CD4-positive, alpha-beta T cell treated with Interleukin-12 subunit alpha and Interleukin-12 subunit beta, for 1 hour (primary cell): ENCODE measurements at regions not wholly inside any gene's neighbourhood (a gene's known extent, or its start where the extent isn't known, plus 50 kb on each side); places are given as distances from the start of the nearest gene placed in this dataset.
"Not testable (repeated sequence)": the region's sequence is repeated elsewhere in the genome, so short reads cannot be mapped to it uniquely, and the experiment has no call there.

Source experiments
- DNase-seq: peaks from one replicate; pipeline ENCODE4 v3.0.0-alpha.2; 2020

GRCh38 chr16:86718118-86718517 lies 139.8 kb downstream of the FOXL1 start:
- no peak for DNase-seq

- DNase-seq = no peak
Measured at GRCh38 chr16:86722970-86723369, 144.6 kb downstream of the FOXL1 start.

- DNase-seq = no peak
Measured at GRCh38 chr16:86723689-86724088, 145.3 kb downstream of the FOXL1 start.

GRCh38 chr16:86725401-86725800 lies 147.1 kb downstream of the FOXL1 start:
- DNase-seq = no peak

GRCh38 chr16:86726340-86726739 lies 148.0 kb downstream of the FOXL1 start:
- no peak for DNase-seq

GRCh38 chr16:86727131-86727530 lies 148.8 kb downstream of the FOXL1 start:
- no peak for DNase-seq

GRCh38 chr16:86727632-86728031 lies 149.3 kb downstream of the FOXL1 start:
- DNase-seq = no peak

GRCh38 chr16:86729686-86730085 lies 151.3 kb downstream of the FOXL1 start:
- DNase-seq = no peak

GRCh38 chr16:86730086-86730485 lies 151.7 kb downstream of the FOXL1 start:
- no peak for DNase-seq

- DNase-seq = no peak
Measured at GRCh38 chr16:86730597-86730996, 152.2 kb downstream of the FOXL1 start.

- DNase-seq = no peak
Measured at GRCh38 chr16:86732621-86733295, 154.4 kb downstream of the FOXL1 start.

GRCh38 chr16:86733546-86734254 lies 155.4 kb downstream of the FOXL1 start:
- no peak for DNase-seq

GRCh38 chr16:86734543-86735460 lies 156.5 kb downstream of the FOXL1 start:
- no peak for DNase-seq

GRCh38 chr16:86735727-86736126 lies 157.4 kb downstream of the FOXL1 start:
- DNase-seq = no peak

GRCh38 chr16:86736502-86736901 lies 158.2 kb downstream of the FOXL1 start:
- DNase-seq = no peak

- DNase-seq = no peak
Measured at GRCh38 chr16:86737083-86737482, 158.7 kb downstream of the FOXL1 start.

- DNase-seq = not testable (repeated sequence)
Measured at GRCh38 chr16:86738322-86738721, 160.0 kb downstream of the FOXL1 start.

- no peak for DNase-seq
Measured at GRCh38 chr16:86739178-86739577, 160.8 kb downstream of the FOXL1 start.

GRCh38 chr16:86739808-86740207 lies 161.5 kb downstream of the FOXL1 start:
- no peak for DNase-seq

GRCh38 chr16:86740298-86740697 lies 161.9 kb downstream of the FOXL1 start:
- DNase-seq = no peak

GRCh38 chr16:86740906-86741799 lies 162.8 kb downstream of the FOXL1 start:
- DNase-seq = no peak

GRCh38 chr16:86747761-86748160 lies 169.4 kb downstream of the FOXL1 start:
- no peak for DNase-seq

GRCh38 chr16:86748652-86749051 lies 170.3 kb downstream of the FOXL1 start:
- DNase-seq = no peak
